HL-60 (cell line): ENCODE measurements at regions not wholly inside any gene's neighbourhood (a gene's known extent, or its start where the extent isn't known, plus 50 kb on each side); places are given as distances from the start of the nearest gene placed in this dataset.

ENCODE experiments used
- DNase-seq, 2 experiments: peaks; one replicate each; pipeline ENCODE4 v3.0.0-alpha.2; 2010 to 2020; ENCODE audit warnings: low read depth in 1 of 2, low spot score in 1 of 2
- H3K27ac ChIP-seq: fragments of 250-450 bp; sonication (Bioruptor Pico); replicated peaks from 2 replicates; pipeline ENCODE4 v1.5.1; 2020; ENCODE audit warnings: mild to moderate bottlenecking, moderate library complexity
- H3K27me3 ChIP-seq: fragments of 250-450 bp; sonication (Bioruptor Pico); 2 replicates; pipeline ENCODE4 v1.5.1; 2021; ENCODE audit warnings: mild to moderate bottlenecking, moderate library complexity; ENCODE audit not compliant: insufficient read depth, poor library complexity, severe bottlenecking
- H3K4me3 ChIP-seq: replicated peaks from 2 replicates; pipeline ENCODE4 v1.5.1; 2011; ENCODE audit warnings: mild to moderate bottlenecking, control low read depth, low read length; ENCODE audit not compliant: insufficient read depth
- CTCF ChIP-seq: IDR thresholded peaks from one replicate; pipeline ENCODE4 v1.5.1; 2011; ENCODE audit warnings: low read length, control low read depth, inconsistent platforms; ENCODE audit not compliant: insufficient read depth
- GABPA ChIP-seq: IDR thresholded peaks from 2 replicates; pipeline ENCODE4 v1.6.1; 2012; ENCODE audit warnings: low read depth
- POLR2AphosphoS5 ChIP-seq: IDR thresholded peaks from 2 replicates; pipeline ENCODE4 v1.6.1; 2012; ENCODE audit warnings: low read depth
- REST ChIP-seq: IDR thresholded peaks from 2 replicates; pipeline ENCODE4 v1.6.1; 2012; ENCODE audit warnings: low read depth; ENCODE audit not compliant: insufficient replicate concordance
- SPI1 ChIP-seq: IDR thresholded peaks from 2 replicates; pipeline ENCODE4 v1.6.1; 2012; ENCODE audit warnings: low read depth, mild to moderate bottlenecking, borderline replicate concordance

DNA sequence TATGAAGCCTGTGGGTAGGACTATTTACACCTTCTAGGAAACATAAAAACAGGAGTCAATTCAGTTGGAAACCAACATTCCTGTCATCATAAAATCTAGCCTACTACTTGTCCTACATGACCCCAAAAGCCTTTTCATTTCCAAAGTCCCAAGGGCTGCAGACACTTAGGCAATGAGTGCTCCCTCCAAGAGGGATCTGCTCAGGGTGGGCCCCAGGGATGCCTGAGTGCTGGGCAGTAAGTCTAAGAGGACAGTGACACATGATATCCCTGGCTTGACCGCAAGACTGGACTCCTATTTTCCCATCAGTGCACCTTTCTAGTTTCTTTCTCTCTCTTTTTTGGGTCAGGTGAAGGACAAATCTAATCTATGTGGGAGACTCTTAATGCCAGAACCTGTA, 1101.3 kb downstream of the GRIK2 start:
- Histone ChIP-seq H3K27ac (no peak overlapping the region), H3K4me3 (no peak overlapping the region), H3K27me3 (no peaks in the 10 kb centered on the region)
- no peak for DNase-seq
- TF ChIP-seq SPI1 (no peak), GABPA (no peak), CTCF (no peak), REST (no peak), POLR2AphosphoS5 (no peak)

GRCh38 chr6:102493485-102493884, 1100.0 kb downstream of the GRIK2 start:
- no peak for DNase-seq
- Histone ChIP-seq H3K4me3 (no peak overlapping the region), H3K27me3 (no peaks in the 10 kb centered on the region), H3K27ac (no peak overlapping the region)
- TF ChIP-seq POLR2AphosphoS5 (no peak), SPI1 (no peak), REST (no peak), GABPA (no peak), CTCF (no peak)

- H3K27me3 ChIP-seq, result no peaks in the 10 kb centered on the region
- TF ChIP-seq SPI1, result no peak
- no peak for TF ChIP-seq REST
- TF ChIP-seq CTCF, result no peak
- no peak for TF ChIP-seq GABPA
- TF ChIP-seq POLR2AphosphoS5, result no peak
- no peak overlapping the region for H3K27ac ChIP-seq
- H3K4me3 ChIP-seq, result no peak overlapping the region
- DNase-seq, result no peak
These were observed 1095.2 kb downstream of the GRIK2 start for GRCh38 chr6:102488729-102489128.
